C1 segment of cervical spinal cord (tissue), 14 donors: ENCODE measurements at regions not wholly inside any gene's neighbourhood (a gene's known extent, or its start where the extent isn't known, plus 50 kb on each side); places are given as distances from the start of the nearest gene placed in this dataset.

Experiments
- DNase-seq, 14 donors: peaks; one replicate each; lab custom pipeline; 2025; lab: John Stamatoyannopoulos, UW

DNA sequence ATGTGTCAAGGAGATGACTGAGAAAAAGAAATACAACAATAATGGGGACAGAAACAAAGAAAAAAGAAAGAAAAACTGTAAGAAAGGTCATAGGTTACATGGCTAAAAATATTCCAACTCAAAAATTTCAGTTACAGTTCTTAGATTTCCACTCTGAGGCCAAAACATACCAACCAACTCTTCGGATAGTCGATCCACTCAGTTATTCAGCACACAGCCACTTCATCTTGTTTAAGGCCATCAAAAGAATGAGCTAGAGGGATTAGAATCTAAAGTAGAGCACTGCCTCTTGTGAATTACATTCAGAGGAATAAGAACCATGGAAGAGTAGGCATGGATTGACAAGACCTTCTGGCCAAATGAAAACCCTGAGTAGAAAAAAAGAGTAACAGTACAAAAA, 277.0 kb downstream of the MRPL39 start:
- DNase-seq, result no peak

DNA sequence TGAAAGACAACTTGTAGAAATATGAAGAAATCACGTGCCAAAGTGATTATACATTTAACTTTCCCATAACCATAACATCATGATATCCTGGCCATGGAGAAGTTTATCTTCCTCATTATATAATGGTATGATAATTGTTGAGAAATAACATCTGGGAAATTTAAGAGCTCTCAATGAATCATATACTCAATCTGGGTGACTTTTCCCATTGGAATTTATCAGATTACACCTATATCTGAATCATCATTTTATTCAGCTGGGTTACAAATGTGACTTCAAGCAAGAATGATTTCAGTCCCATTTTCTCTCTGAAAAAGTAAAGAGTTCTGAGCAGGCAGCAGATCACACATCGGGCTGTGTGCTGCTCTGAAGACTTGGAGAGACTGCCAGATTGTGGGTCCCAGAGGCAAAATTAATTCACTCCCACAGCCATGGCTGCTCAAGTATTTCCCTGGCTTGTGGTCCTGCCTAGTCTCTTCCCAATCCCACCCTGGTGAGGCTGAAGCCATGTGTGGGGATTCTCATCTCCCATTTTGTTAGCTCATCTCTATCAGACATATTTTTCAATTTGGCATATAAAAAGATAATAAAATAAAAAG, 278.0 kb downstream of the MRPL39 start:
- no peak for DNase-seq

DNA sequence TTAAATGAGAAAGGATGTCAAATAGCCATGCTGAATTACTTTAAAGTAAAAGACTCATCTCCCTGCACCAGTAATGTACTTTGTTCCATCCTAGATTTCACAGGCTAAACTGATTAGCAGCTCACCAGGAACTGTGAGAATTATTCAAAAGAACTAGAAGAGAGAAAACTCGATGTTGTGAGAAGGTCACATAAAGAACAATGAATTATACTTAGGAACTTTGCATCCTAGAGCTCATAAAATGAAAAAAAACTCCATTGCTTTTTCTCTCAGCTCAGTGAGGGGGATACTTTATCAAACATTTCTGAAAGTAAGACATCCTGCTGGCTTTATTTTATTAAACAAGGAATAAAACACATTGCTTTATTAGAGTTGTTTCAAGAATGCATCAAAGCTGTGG, 278.5 kb downstream of the MRPL39 start:
- DNase-seq, result no peak

DNA sequence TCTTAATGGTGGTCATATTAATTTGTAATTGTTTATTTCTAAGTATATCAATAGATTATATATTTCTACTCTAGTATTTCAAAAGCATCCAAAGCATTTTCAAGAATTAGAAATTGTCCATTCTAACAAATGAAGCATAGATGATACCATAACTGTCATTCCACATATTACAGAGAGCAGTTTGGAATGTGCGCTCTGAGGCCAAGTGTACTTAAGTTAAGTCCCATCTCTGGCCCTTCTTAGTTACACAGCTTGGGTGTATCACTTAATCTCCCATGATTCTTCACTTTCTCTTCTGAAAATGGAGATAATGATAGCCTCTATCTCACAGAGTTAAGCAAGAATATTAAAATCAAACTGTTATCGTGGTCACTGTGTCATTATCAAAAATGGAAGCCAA, 281.1 kb downstream of the MRPL39 start:
- DNase-seq, result no peak

DNA sequence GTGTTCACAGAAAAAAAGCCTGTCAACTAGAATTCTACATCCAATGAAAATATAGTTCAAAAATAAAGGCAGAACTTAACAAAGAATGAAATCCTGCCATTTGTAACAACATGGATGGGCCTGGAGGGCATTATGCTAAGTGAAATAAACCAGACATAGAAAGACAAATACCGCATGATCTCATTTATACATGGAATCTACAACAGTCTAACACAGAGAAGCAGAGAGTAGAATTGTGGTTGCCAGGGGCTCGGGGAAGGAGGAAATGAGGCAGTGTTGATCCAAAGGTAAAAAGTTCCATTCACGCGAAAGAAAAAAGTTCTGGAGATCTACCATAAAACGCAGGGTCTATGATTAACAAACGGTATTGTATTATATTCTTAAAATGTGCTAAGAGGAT, 282.6 kb downstream of the MRPL39 start:
- DNase-seq, result no peak

DNA sequence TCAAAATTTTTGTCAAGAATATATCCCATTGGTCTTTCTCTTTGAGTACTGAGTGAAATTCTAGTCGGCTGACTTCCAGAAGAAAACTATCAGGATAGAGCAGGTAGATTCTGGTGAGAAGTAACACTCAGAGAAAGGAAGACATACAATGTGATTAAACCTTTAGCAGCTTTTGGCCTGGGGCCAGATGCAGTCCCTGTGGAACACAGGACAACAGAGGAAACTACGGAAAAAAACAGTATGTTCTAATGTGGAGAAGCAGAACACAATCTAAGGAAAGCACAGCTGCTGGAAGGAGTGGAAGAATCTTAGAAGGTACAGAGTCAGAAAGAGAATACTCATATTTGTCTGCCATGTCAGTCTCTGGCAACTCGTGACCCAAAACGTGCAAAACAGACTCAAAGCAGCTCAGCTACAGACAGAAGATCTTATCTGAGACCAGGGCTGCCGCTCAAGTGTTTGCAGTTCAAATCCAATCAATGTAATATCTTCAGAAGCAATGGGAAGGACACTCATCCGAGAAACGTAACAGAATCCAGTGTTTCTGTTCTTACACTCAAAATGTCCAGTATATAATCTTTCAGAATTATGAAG, 283.8 kb downstream of the MRPL39 start:
- no peak for DNase-seq

DNA sequence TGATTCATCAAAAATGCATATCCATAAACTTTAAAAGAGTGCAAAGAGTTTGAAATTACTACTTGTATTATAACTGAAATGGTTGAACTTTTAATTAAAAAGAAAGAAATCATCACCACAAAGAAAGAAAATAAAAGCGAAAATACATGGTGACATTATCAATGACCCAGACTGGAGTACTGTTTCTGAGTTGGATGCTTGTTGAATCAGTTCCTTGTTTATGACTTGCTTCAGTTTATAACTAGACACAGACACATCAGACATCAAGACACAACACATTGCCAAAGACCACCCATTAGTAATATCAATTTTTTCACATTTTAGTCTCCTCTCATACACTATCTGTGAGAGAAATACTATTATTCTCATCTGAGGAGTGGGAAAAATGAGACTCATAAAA, 293.0 kb downstream of the MRPL39 start:
- DNase-seq, result no peak

DNA sequence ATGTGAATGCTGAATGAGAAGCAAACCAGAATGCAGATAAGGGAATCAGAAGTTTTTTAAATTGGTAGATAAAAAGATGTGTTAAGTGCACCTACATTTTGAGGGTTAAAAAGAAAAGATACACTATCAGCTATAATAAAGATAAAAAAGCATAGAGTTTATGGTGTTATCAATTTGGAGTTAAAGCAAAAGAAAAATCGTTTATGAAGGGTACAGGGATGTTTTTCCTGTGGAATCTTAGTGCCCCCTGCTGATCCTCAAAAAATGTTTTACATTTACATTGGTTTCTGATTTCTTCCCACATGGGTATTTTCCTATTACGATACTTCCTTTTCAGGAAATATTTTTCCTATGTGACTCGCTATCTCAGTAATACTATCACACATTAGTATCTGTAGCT, 293.5 kb downstream of the MRPL39 start:
- DNase-seq, result no peak

DNA sequence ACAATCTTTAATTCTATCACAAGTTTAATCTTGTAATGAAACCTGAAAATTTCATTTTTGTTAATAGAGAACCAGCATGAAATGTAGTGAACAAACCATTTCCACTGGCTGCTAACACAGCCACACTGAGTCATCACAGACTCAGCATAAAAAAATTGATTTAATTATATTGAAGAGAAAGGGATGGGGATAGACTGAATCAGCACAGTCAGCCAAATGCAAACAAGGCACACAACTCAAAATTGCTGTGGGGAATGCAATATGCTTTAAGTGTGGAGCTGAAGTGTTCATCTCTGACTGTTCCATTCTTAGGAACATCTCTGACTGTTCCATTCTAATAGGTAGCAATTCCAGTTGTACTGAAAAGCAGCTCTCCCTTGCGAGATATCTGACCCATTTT, 299.8 kb downstream of the MRPL39 start:
- no peak for DNase-seq

DNA sequence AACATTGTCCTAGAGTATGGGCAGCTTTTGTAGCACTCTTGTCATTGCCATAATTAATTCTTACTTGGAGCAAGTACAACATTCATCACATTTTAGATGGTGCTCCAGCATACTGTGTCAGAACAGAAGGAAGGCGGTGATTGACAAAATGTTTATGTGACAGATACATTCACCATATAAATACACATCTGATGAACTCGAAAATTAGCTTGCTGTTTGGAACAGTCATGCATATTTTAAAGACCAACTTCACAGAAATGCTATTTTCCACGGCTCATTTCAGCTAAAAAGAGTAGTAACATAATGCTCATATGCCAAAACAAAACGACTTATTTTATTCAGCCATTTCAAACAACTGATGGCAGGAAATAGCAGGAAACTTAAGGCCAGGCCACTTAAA, 302.7 kb downstream of the MRPL39 start:
- no peak for DNase-seq

DNA sequence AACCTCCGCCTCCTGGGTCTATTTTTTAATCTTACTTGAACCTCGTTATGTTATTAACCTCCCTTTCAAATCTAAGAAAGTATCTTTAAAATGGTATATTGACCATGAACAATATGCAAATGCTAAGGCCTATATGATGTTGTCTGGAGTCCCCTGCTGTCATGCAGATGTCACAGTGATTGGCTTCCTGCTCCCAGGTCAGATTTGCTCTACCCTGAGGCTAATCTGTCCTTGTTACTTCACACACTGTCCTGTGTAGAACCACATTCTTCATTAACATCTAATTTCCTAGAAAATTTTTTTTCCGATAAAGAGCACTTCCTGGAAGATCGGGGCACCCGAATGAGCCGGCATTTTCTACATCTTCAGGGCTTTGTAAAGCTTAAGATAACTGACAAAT, 306.6 kb downstream of the MRPL39 start:
- no peak for DNase-seq

DNA sequence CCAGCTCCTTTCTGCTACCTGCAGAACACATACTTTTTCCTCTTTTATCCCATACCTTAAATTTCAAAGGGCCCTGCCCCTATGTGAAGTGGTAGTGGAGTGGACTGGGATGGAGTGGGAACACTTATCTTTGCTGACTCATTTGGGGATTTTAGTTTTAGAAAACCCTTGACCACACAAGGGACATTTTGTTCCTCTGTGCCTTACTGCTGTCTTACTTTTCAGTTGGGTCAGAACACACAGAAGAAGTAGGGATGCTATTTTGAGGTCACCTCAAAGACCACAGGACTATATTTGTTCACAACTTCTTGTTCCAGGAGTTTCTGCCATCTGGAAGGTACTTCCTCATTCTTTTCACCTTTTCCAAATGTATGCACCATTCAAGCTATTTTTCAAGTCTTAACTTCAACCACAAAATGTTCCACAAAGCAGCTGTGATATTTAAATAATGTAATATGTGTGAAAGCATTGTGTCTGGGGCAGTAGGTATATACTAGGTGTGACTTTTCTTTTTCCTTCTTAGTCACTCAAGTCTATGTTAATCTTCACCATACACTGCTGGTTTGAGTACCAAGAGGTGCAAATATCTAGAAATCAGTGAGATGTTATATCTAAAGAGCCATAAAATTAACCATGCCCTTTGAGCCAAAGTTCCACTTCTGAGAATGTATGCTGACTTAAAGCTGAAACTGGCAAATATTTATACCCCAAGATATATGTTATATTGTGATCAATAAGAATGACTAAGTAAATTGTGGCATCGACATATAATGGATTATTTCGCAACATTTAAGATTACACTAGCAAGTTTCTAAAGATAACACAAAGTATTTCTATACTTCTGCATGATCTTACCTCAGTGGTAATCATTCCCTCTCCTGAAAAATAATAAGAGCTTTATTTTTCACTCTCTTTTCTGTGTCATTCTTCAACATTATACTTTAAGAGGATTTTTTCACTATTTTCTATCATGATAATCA, 308.5 kb downstream of the MRPL39 start:
- no peak for DNase-seq

DNA sequence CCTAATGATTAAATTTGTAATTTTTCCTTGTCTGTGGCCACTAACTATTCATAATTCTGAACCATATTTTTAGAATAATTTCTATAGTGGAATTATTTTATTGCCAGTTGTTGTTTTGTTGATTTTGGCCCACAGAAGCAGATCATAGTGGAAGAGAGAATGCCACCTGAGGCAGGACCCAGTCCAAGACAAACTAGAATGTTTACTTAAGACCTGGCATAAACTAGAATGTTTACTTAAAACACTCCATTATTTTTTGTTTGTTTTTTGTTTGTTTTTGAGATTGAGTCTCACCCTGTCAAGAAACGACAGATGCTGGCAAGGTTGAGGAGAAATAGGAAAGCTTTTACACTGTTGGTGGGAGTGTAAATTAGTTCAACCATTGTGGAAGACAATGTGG, 310.2 kb downstream of the MRPL39 start:
- no peak for DNase-seq

DNA sequence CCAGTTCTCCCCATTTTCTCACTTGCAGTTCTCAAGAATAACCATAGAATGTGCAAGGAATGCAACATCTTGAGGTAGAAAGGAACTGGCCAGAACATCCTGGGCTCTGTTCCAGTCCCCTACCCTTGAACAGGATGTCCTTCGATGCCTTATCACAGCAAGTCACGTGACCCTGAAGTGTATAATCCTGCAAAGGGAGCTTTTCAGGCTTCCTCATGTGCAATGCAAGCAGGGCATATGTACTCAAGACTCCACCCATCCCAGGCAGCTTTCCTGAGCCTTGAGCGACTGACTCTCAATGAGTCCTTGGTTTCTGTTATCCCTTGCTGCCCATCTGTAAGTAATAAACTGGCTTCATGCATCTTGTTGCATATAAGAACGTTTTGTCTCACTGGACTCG, 311.0 kb downstream of the MRPL39 start:
- DNase-seq, result no peak

DNA sequence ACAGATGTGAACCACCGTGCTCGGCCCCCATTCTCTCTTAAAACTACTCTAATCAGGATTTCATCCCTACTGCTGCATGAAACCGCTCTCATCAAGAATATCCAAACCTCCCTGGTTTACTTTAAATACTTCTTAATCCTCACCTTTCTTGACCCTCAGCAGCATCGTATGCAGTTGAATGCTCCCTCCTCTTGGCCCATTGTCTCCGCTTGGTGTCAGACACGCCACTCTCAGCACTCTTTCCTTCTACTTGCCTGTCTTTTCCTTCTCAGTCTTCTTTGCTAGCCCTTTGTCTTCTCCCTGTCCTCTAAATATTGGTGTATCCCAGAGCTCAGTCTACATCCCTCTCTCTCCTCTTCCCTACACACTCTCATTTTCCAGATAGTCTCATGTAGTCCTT, 314.9 kb downstream of the MRPL39 start:
- DNase-seq, result no peak

DNA sequence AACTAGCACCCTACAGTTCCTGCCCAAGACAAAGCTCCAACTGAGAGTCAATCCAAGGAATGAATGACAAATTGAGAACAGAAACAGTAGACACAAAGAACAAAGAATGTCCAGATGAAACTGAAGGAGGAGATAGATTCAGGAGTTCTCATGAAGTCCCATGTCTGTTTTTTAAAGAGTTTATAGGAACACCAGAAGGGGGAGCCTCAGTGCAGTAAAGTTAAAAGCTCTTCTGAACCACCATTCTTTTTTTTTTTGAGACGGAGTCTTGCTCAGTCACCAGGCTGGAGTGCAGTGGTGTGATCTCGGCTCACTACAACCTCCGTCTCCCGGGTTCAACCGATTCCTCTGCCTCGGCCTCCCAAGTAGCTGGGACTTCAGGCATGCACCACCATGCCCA, 323.6 kb downstream of the MRPL39 start:
- no peak for DNase-seq

DNA sequence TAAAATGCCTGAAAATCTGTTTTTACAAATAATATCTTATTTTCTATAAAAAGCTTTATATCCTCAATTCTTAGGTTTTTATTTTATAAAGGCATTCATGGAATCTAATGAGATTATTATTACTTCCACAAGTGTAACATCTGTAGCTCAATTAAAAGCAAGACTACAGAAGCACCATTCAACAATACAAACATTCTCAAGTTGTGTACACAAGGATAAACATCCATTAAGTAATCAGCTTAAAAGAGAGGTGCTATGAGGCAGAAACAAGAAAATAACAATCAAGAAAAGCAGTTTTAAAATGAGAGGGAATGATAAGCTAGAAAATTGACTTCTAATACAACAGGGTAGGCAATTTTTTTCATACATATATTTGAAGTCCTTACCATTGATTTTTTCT, 326.1 kb downstream of the MRPL39 start:
- no peak for DNase-seq

DNA sequence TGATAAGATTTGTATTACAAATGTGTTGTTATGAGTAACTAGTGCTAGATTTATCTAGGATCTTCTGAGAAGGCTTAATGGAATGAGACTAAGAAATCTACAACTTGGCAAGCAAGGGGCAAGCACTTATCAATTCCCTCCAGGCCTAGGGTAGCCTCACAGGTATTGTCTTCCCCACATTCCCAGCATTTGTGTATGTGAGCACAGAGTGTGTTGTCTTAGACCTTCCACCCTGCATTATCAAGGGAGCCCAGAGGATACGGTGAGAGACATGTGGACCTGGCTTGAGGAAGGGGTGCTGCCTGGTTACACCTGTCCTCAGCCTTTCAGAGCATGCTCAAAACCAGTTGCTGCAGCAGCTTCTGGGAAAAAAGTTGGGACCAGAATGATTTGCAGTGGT, 327.2 kb downstream of the MRPL39 start:
- DNase-seq, result no peak

DNA sequence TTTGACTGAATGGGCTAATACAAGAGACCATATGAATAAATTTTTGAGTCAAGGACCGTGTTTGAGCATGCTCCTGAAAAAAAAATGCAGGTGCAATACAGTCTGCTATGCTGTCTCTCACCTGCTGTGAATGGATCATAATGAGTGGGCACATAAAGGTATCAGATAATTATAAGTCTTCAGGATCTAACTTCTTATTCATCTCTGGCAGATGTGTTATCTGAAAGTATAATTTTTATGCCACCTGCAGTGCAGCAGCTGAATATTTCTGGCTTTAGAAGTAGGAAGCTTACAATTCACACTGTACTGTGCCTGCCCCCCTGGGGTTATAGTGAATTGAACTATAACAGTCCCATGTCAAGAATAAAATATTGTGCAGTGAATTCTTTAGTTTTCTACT, 333.3 kb downstream of the MRPL39 start:
- DNase-seq, result no peak

DNA sequence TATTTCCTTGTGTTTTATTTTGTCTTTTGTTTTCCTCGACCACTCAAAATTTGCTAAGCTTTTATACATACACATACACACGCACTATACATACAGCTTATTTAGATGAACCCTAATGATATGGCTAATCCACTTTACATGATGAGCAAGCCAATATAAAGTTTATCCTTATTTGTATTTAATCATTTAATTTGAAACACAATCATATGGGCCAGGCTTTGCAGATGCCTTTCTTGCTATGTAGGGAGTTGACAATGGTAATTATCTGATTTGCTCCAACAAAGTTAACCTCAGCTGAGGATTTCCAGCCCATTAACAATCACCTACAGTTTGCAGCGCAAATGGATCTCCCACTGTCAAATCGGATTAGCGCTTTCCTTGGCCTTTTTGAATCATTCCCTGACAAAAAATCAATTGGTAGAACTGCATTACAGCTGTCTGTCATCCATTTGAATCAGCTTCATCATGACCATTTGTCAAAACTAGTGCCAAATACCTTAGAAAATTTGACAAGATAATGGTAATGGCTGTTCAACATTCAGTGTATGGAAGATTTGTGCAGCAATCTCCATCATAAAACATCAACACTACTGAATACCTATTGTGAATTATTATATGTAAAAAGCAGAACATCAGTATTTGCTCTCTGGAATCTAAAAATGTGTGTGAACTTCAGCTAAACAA, 352.6 kb downstream of the MRPL39 start:
- DNase-seq, result no peak

DNA sequence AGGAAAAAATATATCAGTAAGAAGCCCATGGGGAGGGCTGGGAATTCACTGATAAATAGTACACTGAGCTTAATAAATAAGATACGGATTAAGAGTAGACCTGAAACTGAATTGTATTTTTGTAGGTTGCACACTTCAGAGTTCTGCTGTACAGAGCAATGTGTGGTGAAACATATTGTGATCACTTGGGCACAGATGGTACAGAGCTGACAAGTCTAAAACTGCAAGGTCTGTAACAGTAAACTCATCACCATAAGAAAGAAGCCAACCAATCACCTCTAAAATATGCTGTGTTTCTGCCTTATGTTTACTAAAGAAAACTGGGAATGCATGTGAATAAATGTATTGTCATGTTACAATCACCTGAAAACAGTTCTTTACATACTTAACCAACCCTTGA, 360.7 kb downstream of the MRPL39 start:
- DNase-seq, result no peak

DNA sequence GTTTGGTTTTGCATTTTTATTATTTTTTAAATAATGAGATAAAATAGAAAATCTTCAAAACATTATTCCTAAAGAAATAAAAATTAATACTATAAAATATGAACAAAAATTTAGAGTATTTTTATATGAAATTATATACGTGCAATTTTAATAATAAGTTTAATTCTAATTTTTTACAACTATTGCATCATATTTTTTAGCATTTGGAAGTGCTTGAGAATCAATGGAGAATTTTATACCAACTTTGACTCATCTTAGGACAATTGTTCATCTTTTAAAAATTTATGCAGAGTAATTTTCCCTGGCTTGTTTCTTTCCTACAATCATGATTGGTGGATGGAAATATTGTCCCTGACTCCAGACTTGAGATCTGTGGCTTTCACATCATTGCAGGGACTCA, 362.5 kb downstream of the MRPL39 start:
- DNase-seq, result no peak
